CD1c-positive myeloid dendritic cell (primary cell): ENCODE measurements at regions not wholly inside any gene's neighbourhood (a gene's known extent, or its start where the extent isn't known, plus 50 kb on each side); places are given as distances from the start of the nearest gene placed in this dataset.
"Not testable (repeated sequence)": the region's sequence is repeated elsewhere in the genome, so short reads cannot be mapped to it uniquely, and the experiment has no call there.

ENCODE experiments used
- DNase-seq: peaks from one replicate; pipeline ENCODE4 v3.0.0-alpha.2; 2016; ENCODE audit errors: extremely low spot score

GRCh38 chr16:63712725-63713124, 1409.1 kb downstream of the CDH11 start:
- no peak for DNase-seq

- DNase-seq = no peak
Measured at GRCh38 chr16:63703612-63704011, 1418.3 kb downstream of the CDH11 start.

- no peak for DNase-seq
Measured at GRCh38 chr16:63702981-63703590, 1418.8 kb downstream of the CDH11 start.

- no peak for DNase-seq
Measured at GRCh38 chr16:63697736-63698135, 1424.1 kb downstream of the CDH11 start.

- no peak for DNase-seq
Measured at GRCh38 chr16:63695347-63695746, 1426.5 kb downstream of the CDH11 start.

GRCh38 chr16:63690961-63691360, 1430.9 kb downstream of the CDH11 start:
- DNase-seq = no peak

GRCh38 chr16:63690267-63690666, 1431.6 kb downstream of the CDH11 start:
- DNase-seq = no peak

- DNase-seq = no peak
Measured at GRCh38 chr16:63689068-63689467, 1432.8 kb downstream of the CDH11 start.

- DNase-seq = no peak
Measured at GRCh38 chr16:63684149-63685101, 1437.4 kb downstream of the CDH11 start.

GRCh38 chr16:63682844-63683243, 1439.0 kb downstream of the CDH11 start:
- DNase-seq = no peak

- no peak for DNase-seq
Measured at GRCh38 chr16:63672493-63672892, 1449.4 kb downstream of the CDH11 start.

- DNase-seq = no peak
Measured at GRCh38 chr16:63663155-63663554, 1458.7 kb downstream of the CDH11 start.

GRCh38 chr16:63655846-63656245, 1466.0 kb downstream of the CDH11 start:
- no peak for DNase-seq

- no peak for DNase-seq
Measured at GRCh38 chr16:63653044-63653839, 1468.6 kb downstream of the CDH11 start.

- DNase-seq = no peak
Measured at GRCh38 chr16:63652091-63652490, 1469.8 kb downstream of the CDH11 start.

GRCh38 chr16:63650550-63650949, 1471.3 kb downstream of the CDH11 start:
- no peak for DNase-seq

GRCh38 chr16:63633706-63634445, 1488.0 kb downstream of the CDH11 start:
- not testable (repeated sequence) for DNase-seq

GRCh38 chr16:63629272-63629671, 1492.6 kb downstream of the CDH11 start:
- no peak for DNase-seq

- no peak for DNase-seq
Measured at GRCh38 chr16:63628812-63629211, 1493.1 kb downstream of the CDH11 start.

GRCh38 chr16:63625126-63625525, 1496.7 kb downstream of the CDH11 start:
- no peak for DNase-seq

GRCh38 chr16:63623551-63624039, 1498.3 kb downstream of the CDH11 start:
- no peak for DNase-seq
